BE2C (cell line): ENCODE measurements at regions not wholly inside any gene's neighbourhood (a gene's known extent, or its start where the extent isn't known, plus 50 kb on each side); places are given as distances from the start of the nearest gene placed in this dataset.

Experiments
- DNase-seq: peaks from one replicate; pipeline ENCODE4 v3.0.0-alpha.2; 2020
- H3K27me3 ChIP-seq: fragments of 250-450 bp; sonication (Bioruptor Pico); 2 replicates; pipeline ENCODE4 v1.5.1; 2020; ENCODE audit warnings: mild to moderate bottlenecking
- H3K36me3 ChIP-seq: fragments of 250-450 bp; sonication (Bioruptor Pico); 2 replicates; pipeline ENCODE4 v1.5.1; 2020; ENCODE audit warnings: mild to moderate bottlenecking
- H3K4me1 ChIP-seq: fragments of 250-450 bp; sonication (Bioruptor Pico); 2 replicates; pipeline ENCODE4 v1.5.1; 2020
- H3K4me3 ChIP-seq: 2 replicates; pipeline ENCODE4 v1.5.1; 2011; ENCODE audit warnings: low read depth, low read length
- H3K9me3 ChIP-seq: fragments of 250-450 bp; sonication (Bioruptor Pico); 2 replicates; pipeline ENCODE4 v1.5.1; 2020
- TF ChIP-seq, protein P1 (sequence below): IDR thresholded peaks from 2 replicates; pipeline ENCODE4 v1.5.1; 2012; ENCODE audit warnings: mild to moderate bottlenecking, low read depth, low read length

GRCh38 chr6:170072246-170072645 lies 218.6 kb downstream of the DLL1 start:
- H3K36me3 ChIP-seq = no peaks in the 10 kb centered on the region
- DNase-seq = no peak
- TF ChIP-seq, protein P1, sequence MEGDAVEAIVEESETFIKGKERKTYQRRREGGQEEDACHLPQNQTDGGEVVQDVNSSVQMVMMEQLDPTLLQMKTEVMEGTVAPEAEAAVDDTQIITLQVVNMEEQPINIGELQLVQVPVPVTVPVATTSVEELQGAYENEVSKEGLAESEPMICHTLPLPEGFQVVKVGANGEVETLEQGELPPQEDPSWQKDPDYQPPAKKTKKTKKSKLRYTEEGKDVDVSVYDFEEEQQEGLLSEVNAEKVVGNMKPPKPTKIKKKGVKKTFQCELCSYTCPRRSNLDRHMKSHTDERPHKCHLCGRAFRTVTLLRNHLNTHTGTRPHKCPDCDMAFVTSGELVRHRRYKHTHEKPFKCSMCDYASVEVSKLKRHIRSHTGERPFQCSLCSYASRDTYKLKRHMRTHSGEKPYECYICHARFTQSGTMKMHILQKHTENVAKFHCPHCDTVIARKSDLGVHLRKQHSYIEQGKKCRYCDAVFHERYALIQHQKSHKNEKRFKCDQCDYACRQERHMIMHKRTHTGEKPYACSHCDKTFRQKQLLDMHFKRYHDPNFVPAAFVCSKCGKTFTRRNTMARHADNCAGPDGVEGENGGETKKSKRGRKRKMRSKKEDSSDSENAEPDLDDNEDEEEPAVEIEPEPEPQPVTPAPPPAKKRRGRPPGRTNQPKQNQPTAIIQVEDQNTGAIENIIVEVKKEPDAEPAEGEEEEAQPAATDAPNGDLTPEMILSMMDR = no peak
- no peak overlapping the region for H3K4me3 ChIP-seq
- no peaks in the 10 kb centered on the region for H3K4me1 ChIP-seq
- H3K9me3 ChIP-seq = no peaks in the 10 kb centered on the region
- H3K27me3 ChIP-seq = no peaks in the 10 kb centered on the region

- TF ChIP-seq, protein P1 = no peak
- H3K4me3 ChIP-seq = no peak overlapping the region
- no peaks in the 10 kb centered on the region for H3K36me3 ChIP-seq
- no peaks in the 10 kb centered on the region for H3K9me3 ChIP-seq
- H3K4me1 ChIP-seq = no peaks in the 10 kb centered on the region
- DNase-seq = no peak
- H3K27me3 ChIP-seq = no peaks in the 10 kb centered on the region
Measured at GRCh38 chr6:170069611-170070010, 221.3 kb downstream of the DLL1 start.

GRCh38 chr6:170068496-170068895 lies 222.4 kb downstream of the DLL1 start:
- no peaks in the 10 kb centered on the region for H3K9me3 ChIP-seq
- DNase-seq = no peak
- no peaks in the 10 kb centered on the region for H3K27me3 ChIP-seq
- no peaks in the 10 kb centered on the region for H3K36me3 ChIP-seq
- TF ChIP-seq, protein P1 = no peak
- no peaks in the 10 kb centered on the region for H3K4me1 ChIP-seq
- H3K4me3 ChIP-seq = no peak overlapping the region

- Histone ChIP-seq H3K4me3 (no peak overlapping the region), H3K9me3 (no peaks in the 10 kb centered on the region), H3K27me3 (no peaks in the 10 kb centered on the region), H3K4me1 (no peaks in the 10 kb centered on the region), H3K36me3 (no peaks in the 10 kb centered on the region)
- TF ChIP-seq, protein P1 = no peak
- DNase-seq = no peak
Measured at GRCh38 chr6:170067923-170068360, 222.9 kb downstream of the DLL1 start.

DNA sequence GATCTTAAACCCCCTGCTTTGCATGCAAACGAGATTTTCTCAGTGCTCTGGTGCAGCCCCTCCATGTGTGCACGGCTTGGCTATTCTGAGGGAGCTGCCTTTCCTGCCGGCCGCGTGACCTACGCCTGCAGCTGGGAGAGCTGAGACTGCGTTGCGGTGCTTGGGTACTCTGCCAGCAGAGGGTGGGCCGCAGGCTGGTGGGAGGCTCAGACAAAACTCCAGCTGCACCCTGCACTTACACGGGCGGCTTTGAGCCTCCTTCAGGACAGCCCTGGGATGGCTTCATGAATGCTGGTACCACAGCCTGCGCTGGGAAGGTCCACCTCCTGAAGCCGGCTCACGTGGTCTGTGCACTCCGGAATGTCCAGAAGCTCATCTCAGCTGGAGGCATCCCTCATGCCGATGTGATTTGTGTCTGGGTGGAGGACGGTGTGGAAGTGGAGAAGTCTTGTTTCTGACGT lies 223.7 kb downstream of the DLL1 start:
- Histone ChIP-seq H3K4me3 (no peak overlapping the region), H3K27me3 (no peaks in the 10 kb centered on the region), H3K36me3 (no peaks in the 10 kb centered on the region), H3K4me1 (no peaks in the 10 kb centered on the region), H3K9me3 (no peaks in the 10 kb centered on the region)
- no peak for DNase-seq
- TF ChIP-seq, protein P1 = no peak

DNA sequence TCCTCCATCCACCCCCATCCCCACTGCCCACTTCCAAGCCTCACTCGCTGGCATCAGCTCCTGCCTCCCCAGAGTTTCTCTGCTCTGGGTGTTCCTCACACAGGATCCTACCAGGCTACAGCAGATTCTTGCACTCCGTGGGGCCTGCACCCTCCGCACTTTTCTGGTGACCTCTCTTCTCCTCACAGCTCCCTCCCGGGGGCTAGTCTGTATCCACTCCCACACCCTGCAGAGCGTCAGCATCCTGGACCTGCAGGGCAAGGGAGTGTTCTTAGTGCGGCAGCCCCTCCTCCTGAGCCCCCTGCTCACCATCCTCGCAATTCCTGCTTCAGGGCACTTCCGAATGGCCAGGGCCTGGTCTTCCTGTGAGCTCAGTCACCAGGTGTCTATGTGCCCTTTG lies 224.2 kb downstream of the DLL1 start:
- Histone ChIP-seq H3K9me3 (no peaks in the 10 kb centered on the region), H3K36me3 (no peaks in the 10 kb centered on the region), H3K27me3 (no peaks in the 10 kb centered on the region), H3K4me1 (no peaks in the 10 kb centered on the region), H3K4me3 (no peak overlapping the region)
- TF ChIP-seq, protein P1 = no peak
- DNase-seq = no peak
